ENCODE measurements at regions not wholly inside any gene's neighbourhood (a gene's known extent, or its start where the extent isn't known, plus 50 kb on each side); places are given as distances from the start of the nearest gene placed in this dataset.

DNA sequence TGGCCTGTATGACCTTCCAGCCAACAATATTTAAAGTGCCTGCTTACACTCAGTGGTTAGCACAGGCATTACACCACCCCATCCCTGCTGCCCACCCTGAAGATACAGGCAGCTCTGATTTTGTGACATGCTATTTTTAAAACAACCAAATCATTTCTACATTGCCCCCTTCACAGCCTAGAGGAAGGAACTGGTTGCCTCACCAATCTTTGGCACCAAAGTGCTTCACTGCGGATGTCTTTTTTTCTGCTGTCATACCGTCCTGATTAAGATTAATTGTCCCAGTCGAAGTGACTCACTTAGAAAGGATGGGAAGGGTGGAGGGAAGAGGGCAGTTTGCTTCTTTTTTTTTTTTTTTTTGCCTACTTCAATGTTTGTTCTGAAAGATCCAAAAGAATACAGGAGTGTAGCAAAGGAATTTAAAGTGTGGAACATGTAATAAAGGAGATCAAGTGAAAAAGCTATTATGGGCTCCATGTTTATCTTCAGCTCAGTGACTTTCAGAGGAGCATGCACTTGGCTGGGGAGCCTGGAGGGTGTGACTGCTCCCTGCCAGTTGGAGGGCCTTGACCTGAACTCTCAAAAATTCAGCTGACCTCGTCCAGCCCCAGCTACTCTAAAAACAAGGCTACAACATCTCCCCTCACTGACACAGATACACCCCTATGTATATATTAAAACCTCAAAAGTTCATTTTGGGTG lies 501.1 kb upstream of the TNP1 start:
- TF ChIP-seq, protein P1, sequence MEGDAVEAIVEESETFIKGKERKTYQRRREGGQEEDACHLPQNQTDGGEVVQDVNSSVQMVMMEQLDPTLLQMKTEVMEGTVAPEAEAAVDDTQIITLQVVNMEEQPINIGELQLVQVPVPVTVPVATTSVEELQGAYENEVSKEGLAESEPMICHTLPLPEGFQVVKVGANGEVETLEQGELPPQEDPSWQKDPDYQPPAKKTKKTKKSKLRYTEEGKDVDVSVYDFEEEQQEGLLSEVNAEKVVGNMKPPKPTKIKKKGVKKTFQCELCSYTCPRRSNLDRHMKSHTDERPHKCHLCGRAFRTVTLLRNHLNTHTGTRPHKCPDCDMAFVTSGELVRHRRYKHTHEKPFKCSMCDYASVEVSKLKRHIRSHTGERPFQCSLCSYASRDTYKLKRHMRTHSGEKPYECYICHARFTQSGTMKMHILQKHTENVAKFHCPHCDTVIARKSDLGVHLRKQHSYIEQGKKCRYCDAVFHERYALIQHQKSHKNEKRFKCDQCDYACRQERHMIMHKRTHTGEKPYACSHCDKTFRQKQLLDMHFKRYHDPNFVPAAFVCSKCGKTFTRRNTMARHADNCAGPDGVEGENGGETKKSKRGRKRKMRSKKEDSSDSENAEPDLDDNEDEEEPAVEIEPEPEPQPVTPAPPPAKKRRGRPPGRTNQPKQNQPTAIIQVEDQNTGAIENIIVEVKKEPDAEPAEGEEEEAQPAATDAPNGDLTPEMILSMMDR (IDR thresholded peaks at IDR 0.05) = no peak
- no peak for TF ChIP-seq POLR2A (IDR thresholded peaks at IDR 0.05)
